ENCODE measurements at regions not wholly inside any gene's neighbourhood (a gene's known extent, or its start where the extent isn't known, plus 50 kb on each side); places are given as distances from the start of the nearest gene placed in this dataset.
A peak's percentile ranks its signal among the peaks of the same experiment; 100 is the strongest.

DNA sequence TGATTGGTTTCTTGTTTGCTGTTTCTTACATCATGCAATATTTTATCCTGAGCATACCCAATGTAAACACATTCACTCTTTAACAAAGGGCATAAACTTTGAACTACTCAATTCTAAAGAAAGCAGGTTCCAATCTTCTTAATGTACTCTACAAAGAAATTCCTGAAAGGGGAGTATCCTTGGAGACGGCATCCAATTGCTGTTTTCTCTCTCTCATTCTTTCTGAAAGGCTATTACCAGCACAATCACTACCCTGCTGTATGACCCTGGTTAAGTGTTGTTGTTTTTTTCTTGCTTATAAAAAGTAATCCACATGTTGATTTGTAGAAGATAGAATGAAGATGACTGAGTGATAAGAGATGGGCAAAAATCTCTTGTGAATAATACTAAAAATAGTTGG lies 176.0 kb downstream of the ZNF365 start:
- in situ Hi-C loops (cut with HindIII; ENCODE audit: low sequenced_read_pairs): no loop called here
- no peak for TF ChIP-seq CTCF (IDR thresholded peaks at IDR 0.05; ENCODE audit: low read depth, low read length)
- DNase-seq (ENCODE audit: low read depth, low spot score): no peak
- H3K4me3 ChIP-seq (ENCODE audit: low read depth, low read length): no peak overlapping the region

- peak; percentile 56 for DNase-seq (ENCODE audit: low read depth, low spot score)
- TF ChIP-seq CTCF (IDR thresholded peaks at IDR 0.05; ENCODE audit: low read depth, low read length): peak; percentile 62
- in situ Hi-C loops (cut with HindIII; ENCODE audit: low sequenced_read_pairs): no loop called here
- H3K4me3 ChIP-seq (ENCODE audit: low read depth, low read length): no peak overlapping the region
Measured at GRCh38 chr10:62554632-62555199, 180.5 kb downstream of the ZNF365 start.

DNA sequence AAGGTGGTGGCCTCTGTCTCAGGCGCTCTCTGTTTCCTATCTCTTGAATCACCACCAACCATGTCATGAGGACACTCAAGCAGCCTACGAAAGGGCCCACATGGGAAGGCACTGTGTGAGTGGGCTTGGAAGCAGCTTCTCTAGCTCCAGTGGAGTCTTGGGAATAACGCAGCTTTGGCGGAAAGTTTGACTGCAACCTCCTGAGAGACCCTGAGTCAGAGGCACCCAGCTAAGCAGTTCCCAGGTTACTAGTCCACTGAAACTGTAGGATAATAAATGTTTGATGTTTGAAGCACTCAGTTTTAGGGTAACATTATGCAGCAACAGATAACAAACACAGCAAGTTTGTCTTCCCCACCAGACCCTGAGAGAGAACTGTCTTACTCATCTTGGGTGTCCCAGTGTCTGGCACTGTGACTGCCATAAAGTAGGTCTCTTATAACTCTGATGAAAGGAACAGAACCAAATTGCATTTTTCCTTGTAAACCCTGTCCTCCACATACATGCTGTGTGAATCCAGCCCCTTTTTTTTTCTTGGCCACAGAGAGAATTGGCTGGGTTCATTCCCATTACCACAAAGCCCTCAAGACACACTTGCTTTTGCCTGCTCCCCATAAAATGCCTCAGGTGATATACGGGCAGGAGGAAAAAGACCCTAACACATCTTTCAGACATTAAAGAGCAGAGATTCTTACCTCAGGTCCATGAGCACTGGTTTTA lies 185.5 kb downstream of the ZNF365 start:
- H3K4me3 ChIP-seq (ENCODE audit: low read depth, low read length): no peak overlapping the region
- TF ChIP-seq CTCF (IDR thresholded peaks at IDR 0.05; ENCODE audit: low read depth, low read length): no peak
- in situ Hi-C loops (cut with HindIII; ENCODE audit: low sequenced_read_pairs): no loop called here

GRCh38 chr10:62560201-62560819 lies 186.1 kb downstream of the ZNF365 start:
- in situ Hi-C loops (cut with HindIII; ENCODE audit: low sequenced_read_pairs): no loop called here
- DNase-seq (ENCODE audit: low read depth, low spot score): peak; percentile 47
- no peak for TF ChIP-seq CTCF (IDR thresholded peaks at IDR 0.05; ENCODE audit: low read depth, low read length)
- no peak overlapping the region for H3K4me3 ChIP-seq (ENCODE audit: low read depth, low read length)

More for the DNA sequence above, 185.5 kb downstream of the ZNF365 start:
- DNase-seq (ENCODE audit: low read depth, low spot score): peak; percentile 55

- DNase-seq (ENCODE audit: low read depth, low spot score): no peak
- in situ Hi-C loops (cut with HindIII; ENCODE audit: low sequenced_read_pairs): no loop called here
- TF ChIP-seq CTCF (IDR thresholded peaks at IDR 0.05; ENCODE audit: low read depth, low read length): no peak
- H3K4me3 ChIP-seq (ENCODE audit: low read depth, low read length): no peak overlapping the region
Measured at GRCh38 chr10:62561151-62561550, 187.0 kb downstream of the ZNF365 start.

GRCh38 chr10:62562101-62562500 lies 187.9 kb downstream of the ZNF365 start:
- H3K4me3 ChIP-seq (ENCODE audit: low read depth, low read length): no peak overlapping the region
- in situ Hi-C loops (cut with HindIII; ENCODE audit: low sequenced_read_pairs): no loop called here
- TF ChIP-seq CTCF (IDR thresholded peaks at IDR 0.05; ENCODE audit: low read depth, low read length): no peak
- DNase-seq (ENCODE audit: low read depth, low spot score): no peak

Data from astrocyte of the spinal cord (primary cell).